Upper lobe of left lung (tissue), 4 donors: ENCODE measurements at regions not wholly inside any gene's neighbourhood (a gene's known extent, or its start where the extent isn't known, plus 50 kb on each side); places are given as distances from the start of the nearest gene placed in this dataset.

Experiments used
- small RNA-seq, 4 donors: library from RNA; depleted of rRNA; stranded (forward); fragments of <200 nt; gene quantifications; one replicate each; pipeline ENCODE3, GENCODE V24; 2016

Small RNA genes in the stretch of these regions (small RNA-seq; reads per million reads assigned to genes)
- 0 reads per million in 4 donors for gene RF00017
- 0 reads per million in 4 donors for gene RF00601
